ENCODE measurements at regions not wholly inside any gene's neighbourhood (a gene's known extent, or its start where the extent isn't known, plus 50 kb on each side); places are given as distances from the start of the nearest gene placed in this dataset.

DNA sequence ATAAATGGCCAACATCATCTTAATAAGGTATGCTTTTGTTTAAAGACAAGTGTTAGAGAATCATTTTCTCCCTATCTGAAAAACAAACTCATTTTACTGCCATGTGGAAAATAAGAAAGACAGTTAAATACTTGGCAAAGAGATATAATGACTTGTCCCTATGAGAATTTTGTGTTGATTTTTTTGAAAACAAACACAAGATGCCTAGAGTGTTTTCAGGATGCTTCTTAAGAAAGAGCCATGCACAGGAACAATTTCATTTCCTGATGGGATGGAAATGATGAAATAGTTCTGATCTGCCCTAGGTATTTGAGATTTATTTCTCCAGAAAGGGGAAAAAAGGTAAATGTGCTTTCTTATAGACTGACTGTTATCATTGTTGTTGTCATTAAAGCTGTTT lies 237.5 kb upstream of the GNAI1 start:
- TF ChIP-seq, protein P1, sequence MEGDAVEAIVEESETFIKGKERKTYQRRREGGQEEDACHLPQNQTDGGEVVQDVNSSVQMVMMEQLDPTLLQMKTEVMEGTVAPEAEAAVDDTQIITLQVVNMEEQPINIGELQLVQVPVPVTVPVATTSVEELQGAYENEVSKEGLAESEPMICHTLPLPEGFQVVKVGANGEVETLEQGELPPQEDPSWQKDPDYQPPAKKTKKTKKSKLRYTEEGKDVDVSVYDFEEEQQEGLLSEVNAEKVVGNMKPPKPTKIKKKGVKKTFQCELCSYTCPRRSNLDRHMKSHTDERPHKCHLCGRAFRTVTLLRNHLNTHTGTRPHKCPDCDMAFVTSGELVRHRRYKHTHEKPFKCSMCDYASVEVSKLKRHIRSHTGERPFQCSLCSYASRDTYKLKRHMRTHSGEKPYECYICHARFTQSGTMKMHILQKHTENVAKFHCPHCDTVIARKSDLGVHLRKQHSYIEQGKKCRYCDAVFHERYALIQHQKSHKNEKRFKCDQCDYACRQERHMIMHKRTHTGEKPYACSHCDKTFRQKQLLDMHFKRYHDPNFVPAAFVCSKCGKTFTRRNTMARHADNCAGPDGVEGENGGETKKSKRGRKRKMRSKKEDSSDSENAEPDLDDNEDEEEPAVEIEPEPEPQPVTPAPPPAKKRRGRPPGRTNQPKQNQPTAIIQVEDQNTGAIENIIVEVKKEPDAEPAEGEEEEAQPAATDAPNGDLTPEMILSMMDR (conservative IDR thresholded peaks at IDR 0.05; ENCODE audit: low read depth, low read length) = no peak
- no peak for TF ChIP-seq EZH2 (IDR thresholded peaks at IDR 0.05; ENCODE audit: low read length, unreplicated experiment)

Measured in PC-3 (cell line).